Keratinocyte (primary cell): ENCODE measurements at regions not wholly inside any gene's neighbourhood (a gene's known extent, or its start where the extent isn't known, plus 50 kb on each side); places are given as distances from the start of the nearest gene placed in this dataset.

Source experiments
- DNase-seq: peaks from one replicate; pipeline ENCODE4 v3.0.0-alpha.2; 2011; ENCODE audit warnings: low read depth, missing footprints, low spot score
- FAIRE-seq: peaks from 2 replicates; lab custom pipeline; 2011; peaks lifted over from hg19 to GRCh38; lab: Jason Lieb, UNC
- H2AFZ ChIP-seq: 2 replicates; pipeline ENCODE4 v1.6.0; 2012; ENCODE audit warnings: low read length, control low read depth, inconsistent platforms; ENCODE audit not compliant: control insufficient read depth
- H3K27ac ChIP-seq: 2 replicates; pipeline ENCODE4 v1.5.1; 2011; ENCODE audit warnings: low read length; ENCODE audit not compliant: control insufficient read depth, insufficient read depth
- H3K27me3 ChIP-seq: 3 replicates; pipeline ENCODE4 v1.6.0; 2011; ENCODE audit warnings: low read length; ENCODE audit not compliant: control insufficient read depth, insufficient read depth; ENCODE audit errors: extremely low read depth
- H3K36me3 ChIP-seq, 2 experiments: 2 replicates in 1 of 2; 3 replicates in 1 of 2; pipeline ENCODE4 v1.5.1; 2011; ENCODE audit warnings: low read length in 2 of 2, mild to moderate bottlenecking in 1 of 2; ENCODE audit not compliant: control insufficient read depth in 2 of 2, insufficient read depth in 2 of 2; ENCODE audit errors: extremely low read depth in 1 of 2
- H3K4me1 ChIP-seq: 3 replicates; pipeline ENCODE4 v1.5.1; 2011; ENCODE audit warnings: low read length; ENCODE audit not compliant: control insufficient read depth, insufficient read depth; ENCODE audit errors: extremely low read depth
- H3K4me2 ChIP-seq: 3 replicates; pipeline ENCODE4 v1.6.0; 2011; ENCODE audit warnings: low read depth, low read length; ENCODE audit not compliant: control insufficient read depth, insufficient read depth; ENCODE audit errors: extremely low read depth
- H3K4me3 ChIP-seq, 3 experiments: fragments of 200-600 bp in 1 of 3; sonication (generic) in 1 of 3; 2 replicates in 2 of 3; 3 replicates in 1 of 3; pipeline ENCODE4 v1.5.1; 2011 to 2016; ENCODE audit warnings: low read length in 3 of 3, mild to moderate bottlenecking in 3 of 3, control low read depth in 2 of 3, inconsistent platforms in 1 of 3, low read depth in 1 of 3, mixed read lengths in 1 of 3, mixed run types in 1 of 3, moderate library complexity in 1 of 3; ENCODE audit not compliant: control insufficient read depth in 2 of 3, insufficient read depth in 2 of 3; ENCODE audit errors: extremely low read depth in 1 of 3
- H3K79me2 ChIP-seq: 2 replicates; pipeline ENCODE4 v1.6.0; 2012; ENCODE audit warnings: low read length; ENCODE audit not compliant: control insufficient read depth, insufficient read depth
- H3K9ac ChIP-seq: 3 replicates; pipeline ENCODE4 v1.6.0; 2011; ENCODE audit warnings: low read length; ENCODE audit not compliant: control insufficient read depth, insufficient read depth; ENCODE audit errors: extremely low read depth
- H3K9me1 ChIP-seq: 3 replicates; pipeline ENCODE4 v1.6.0; 2011; ENCODE audit warnings: low read length; ENCODE audit not compliant: control insufficient read depth, insufficient read depth; ENCODE audit errors: extremely low read depth
- H3K9me3 ChIP-seq: 2 replicates; pipeline ENCODE4 v1.5.1; 2012; ENCODE audit warnings: low read depth, low read length; ENCODE audit not compliant: control insufficient read depth
- H4K20me1 ChIP-seq: 3 replicates; pipeline ENCODE4 v1.6.0; 2011; ENCODE audit warnings: low read length; ENCODE audit not compliant: control insufficient read depth, insufficient read depth; ENCODE audit errors: extremely low read depth
- EZH2 ChIP-seq: IDR thresholded peaks from one replicate; pipeline ENCODE4 v1.6.1; 2012; ENCODE audit warnings: inconsistent platforms, mild to moderate bottlenecking, low read length, moderate library complexity
- dilution Hi-C: fragments of 300-500 bp; cut with MboI; formaldehyde crosslinking; loops from one replicate; pipeline ENCODE4 v1.7.0; 2020; ENCODE audit warnings: low sequenced_read_pairs; ENCODE audit not compliant: extremely low pct_ligation_motif_present
- TF ChIP-seq, protein P1 (sequence below), 3 experiments: IDR thresholded peaks in 1 of 3; conservative IDR thresholded peaks in 1 of 3; optimal IDR thresholded peaks in 1 of 3; 2 replicates in 2 of 3; 3 replicates in 1 of 3; pipeline versions ENCODE3 to v1.5.1; 2011; ENCODE audit warnings: low read length in 3 of 3, mild to moderate bottlenecking in 3 of 3, moderate library complexity in 2 of 3, control low read depth in 1 of 3, inconsistent platforms in 1 of 3; ENCODE audit not compliant: insufficient read depth in 2 of 3; ENCODE audit errors: extremely low read depth in 1 of 3

- no peaks in the 10 kb centered on the region for H3K27me3 ChIP-seq
- H3K9ac ChIP-seq = no peak overlapping the region
- H3K27ac ChIP-seq = no peak overlapping the region
- FAIRE-seq (no peak), DNase-seq (no peak)
- no peaks in the 10 kb centered on the region for H3K79me2 ChIP-seq
- no peaks in the 10 kb centered on the region for H3K36me3 ChIP-seq
- no peak overlapping the region for H3K4me2 ChIP-seq
- no peaks in the 10 kb centered on the region for H3K4me1 ChIP-seq
- no peak overlapping the region for H2AFZ ChIP-seq
- TF ChIP-seq, protein P1, sequence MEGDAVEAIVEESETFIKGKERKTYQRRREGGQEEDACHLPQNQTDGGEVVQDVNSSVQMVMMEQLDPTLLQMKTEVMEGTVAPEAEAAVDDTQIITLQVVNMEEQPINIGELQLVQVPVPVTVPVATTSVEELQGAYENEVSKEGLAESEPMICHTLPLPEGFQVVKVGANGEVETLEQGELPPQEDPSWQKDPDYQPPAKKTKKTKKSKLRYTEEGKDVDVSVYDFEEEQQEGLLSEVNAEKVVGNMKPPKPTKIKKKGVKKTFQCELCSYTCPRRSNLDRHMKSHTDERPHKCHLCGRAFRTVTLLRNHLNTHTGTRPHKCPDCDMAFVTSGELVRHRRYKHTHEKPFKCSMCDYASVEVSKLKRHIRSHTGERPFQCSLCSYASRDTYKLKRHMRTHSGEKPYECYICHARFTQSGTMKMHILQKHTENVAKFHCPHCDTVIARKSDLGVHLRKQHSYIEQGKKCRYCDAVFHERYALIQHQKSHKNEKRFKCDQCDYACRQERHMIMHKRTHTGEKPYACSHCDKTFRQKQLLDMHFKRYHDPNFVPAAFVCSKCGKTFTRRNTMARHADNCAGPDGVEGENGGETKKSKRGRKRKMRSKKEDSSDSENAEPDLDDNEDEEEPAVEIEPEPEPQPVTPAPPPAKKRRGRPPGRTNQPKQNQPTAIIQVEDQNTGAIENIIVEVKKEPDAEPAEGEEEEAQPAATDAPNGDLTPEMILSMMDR (optimal IDR thresholded peaks at IDR 0.05 in 1 of 3, IDR thresholded peaks at IDR 0.05 in 1 of 3, conservative IDR thresholded peaks at IDR 0.05 in 1 of 3; ENCODE audit: extremely low read depth in 1 of 3, insufficient read depth in 2 of 3, low read length in 3 of 3) = no peak
- TF ChIP-seq EZH2 = no peak
- dilution Hi-C loops = no loop called here
- H3K9me1 ChIP-seq = no peaks in the 10 kb centered on the region
- H3K4me3 ChIP-seq = no peak overlapping the region
- H3K9me3 ChIP-seq = no peaks in the 10 kb centered on the region
- no peaks in the 10 kb centered on the region for H4K20me1 ChIP-seq
Observed at GRCh38 chr7:41052736-41053135, 650.2 kb downstream of the INHBA start.

DNA sequence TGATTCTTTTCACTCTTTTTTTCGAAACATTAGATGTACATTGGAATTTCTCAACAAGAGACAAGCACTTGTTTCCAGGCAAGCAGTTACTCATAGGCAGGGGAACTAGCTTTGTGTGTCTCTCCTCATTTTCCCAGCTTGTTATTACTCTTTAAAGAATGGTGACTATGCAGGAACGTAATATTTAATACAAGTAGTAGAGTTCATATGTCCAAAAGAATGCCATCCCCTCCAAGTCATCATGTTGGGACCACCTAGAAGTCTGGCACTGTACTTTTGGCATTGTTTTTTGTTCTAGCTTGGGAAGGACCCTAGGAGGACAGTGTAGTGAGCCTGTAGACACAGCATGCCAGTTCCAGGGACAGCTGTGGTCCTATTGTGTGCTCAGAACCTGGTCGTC lies 650.7 kb downstream of the INHBA start:
- H3K4me1 ChIP-seq = no peaks in the 10 kb centered on the region
- no peak overlapping the region for H3K27ac ChIP-seq
- no peak overlapping the region for H3K4me3 ChIP-seq
- no peak overlapping the region for H2AFZ ChIP-seq
- H3K36me3 ChIP-seq = no peaks in the 10 kb centered on the region
- H3K79me2 ChIP-seq = no peaks in the 10 kb centered on the region
- H3K9ac ChIP-seq = no peak overlapping the region
- TF ChIP-seq, protein P1 (optimal IDR thresholded peaks at IDR 0.05 in 1 of 3, IDR thresholded peaks at IDR 0.05 in 1 of 3, conservative IDR thresholded peaks at IDR 0.05 in 1 of 3; ENCODE audit: extremely low read depth in 1 of 3, insufficient read depth in 2 of 3, low read length in 3 of 3) = no peak
- TF ChIP-seq EZH2 = no peak
- H3K9me3 ChIP-seq = no peaks in the 10 kb centered on the region
- FAIRE-seq (peak; percentile 17), DNase-seq (no peak)
- dilution Hi-C loops = no loop called here
- no peaks in the 10 kb centered on the region for H4K20me1 ChIP-seq
- no peaks in the 10 kb centered on the region for H3K9me1 ChIP-seq
- no peak overlapping the region for H3K4me2 ChIP-seq
- no peaks in the 10 kb centered on the region for H3K27me3 ChIP-seq
